Ovary (tissue), 3 donors: ENCODE measurements at regions not wholly inside any gene's neighbourhood (a gene's known extent, or its start where the extent isn't known, plus 50 kb on each side); places are given as distances from the start of the nearest gene placed in this dataset.

Source experiments
- EP300 ChIP-seq: sonication (generic); formaldehyde crosslinking; IDR thresholded peaks from one replicate; pipeline ENCODE4 v1.6.1; 2017; ENCODE audit warnings: antibody characterized with exemption
- TF ChIP-seq, protein P1 (sequence below), 3 donors: fragments of 450-650 bp in 2 of 3; fragments of 200-600 bp in 1 of 3; IDR thresholded peaks; one replicate each; pipeline versions ENCODE4 v1.5.1 to v1.8.0; 2016 to 2022; ENCODE audit warnings: antibody characterized with exemption in 3 of 3, mild to moderate bottlenecking in 1 of 3
- donor health status: DM: no; HTN: no; CAD: no.

GRCh38 chrX:74080165-74080564, 223.8 kb upstream of the ZCCHC13 start:
- TF ChIP-seq, protein P1, sequence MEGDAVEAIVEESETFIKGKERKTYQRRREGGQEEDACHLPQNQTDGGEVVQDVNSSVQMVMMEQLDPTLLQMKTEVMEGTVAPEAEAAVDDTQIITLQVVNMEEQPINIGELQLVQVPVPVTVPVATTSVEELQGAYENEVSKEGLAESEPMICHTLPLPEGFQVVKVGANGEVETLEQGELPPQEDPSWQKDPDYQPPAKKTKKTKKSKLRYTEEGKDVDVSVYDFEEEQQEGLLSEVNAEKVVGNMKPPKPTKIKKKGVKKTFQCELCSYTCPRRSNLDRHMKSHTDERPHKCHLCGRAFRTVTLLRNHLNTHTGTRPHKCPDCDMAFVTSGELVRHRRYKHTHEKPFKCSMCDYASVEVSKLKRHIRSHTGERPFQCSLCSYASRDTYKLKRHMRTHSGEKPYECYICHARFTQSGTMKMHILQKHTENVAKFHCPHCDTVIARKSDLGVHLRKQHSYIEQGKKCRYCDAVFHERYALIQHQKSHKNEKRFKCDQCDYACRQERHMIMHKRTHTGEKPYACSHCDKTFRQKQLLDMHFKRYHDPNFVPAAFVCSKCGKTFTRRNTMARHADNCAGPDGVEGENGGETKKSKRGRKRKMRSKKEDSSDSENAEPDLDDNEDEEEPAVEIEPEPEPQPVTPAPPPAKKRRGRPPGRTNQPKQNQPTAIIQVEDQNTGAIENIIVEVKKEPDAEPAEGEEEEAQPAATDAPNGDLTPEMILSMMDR (IDR thresholded peaks at IDR 0.05) = no peak
- TF ChIP-seq EP300 = no peak
